D721Med (cell line): ENCODE measurements at regions not wholly inside any gene's neighbourhood (a gene's known extent, or its start where the extent isn't known, plus 50 kb on each side); places are given as distances from the start of the nearest gene placed in this dataset.
"Not testable (repeated sequence)": the region's sequence is repeated elsewhere in the genome, so short reads cannot be mapped to it uniquely, and the experiment has no call there.

Source experiments
- DNase-seq: peaks from one replicate; pipeline ENCODE4 v3.0.0; 2011; ENCODE audit warnings: low spot score; ENCODE audit not compliant: insufficient read length
- FAIRE-seq: peaks from 2 replicates; lab custom pipeline; 2011; peaks lifted over from hg19 to GRCh38; lab: Jason Lieb, UNC
- TF ChIP-seq, protein P1 (sequence below): IDR thresholded peaks from 2 replicates; pipeline ENCODE4 v1.5.1; 2012; ENCODE audit warnings: mild to moderate bottlenecking, control low read depth; ENCODE audit not compliant: insufficient read depth; ENCODE audit errors: missing control alignments

DNA sequence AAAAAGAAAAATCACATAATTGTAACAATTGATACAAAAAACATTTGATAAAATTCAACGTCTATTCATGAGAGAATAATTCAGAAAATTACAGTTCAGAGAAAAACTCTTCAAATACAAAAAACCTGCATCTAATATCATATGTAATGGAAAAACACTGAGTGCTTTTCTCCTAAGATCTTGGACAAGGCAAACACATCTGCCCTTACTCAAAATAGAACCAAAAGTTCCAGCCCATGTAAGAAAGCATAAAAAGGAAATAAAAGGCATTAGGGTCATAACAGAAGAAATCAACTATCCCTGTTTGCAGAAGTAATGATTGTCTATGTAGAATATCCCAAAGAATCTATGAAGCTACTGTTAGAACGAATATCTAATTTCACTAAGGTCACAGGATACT is 721.4 kb downstream of the RFPL4B start:
- TF ChIP-seq, protein P1, sequence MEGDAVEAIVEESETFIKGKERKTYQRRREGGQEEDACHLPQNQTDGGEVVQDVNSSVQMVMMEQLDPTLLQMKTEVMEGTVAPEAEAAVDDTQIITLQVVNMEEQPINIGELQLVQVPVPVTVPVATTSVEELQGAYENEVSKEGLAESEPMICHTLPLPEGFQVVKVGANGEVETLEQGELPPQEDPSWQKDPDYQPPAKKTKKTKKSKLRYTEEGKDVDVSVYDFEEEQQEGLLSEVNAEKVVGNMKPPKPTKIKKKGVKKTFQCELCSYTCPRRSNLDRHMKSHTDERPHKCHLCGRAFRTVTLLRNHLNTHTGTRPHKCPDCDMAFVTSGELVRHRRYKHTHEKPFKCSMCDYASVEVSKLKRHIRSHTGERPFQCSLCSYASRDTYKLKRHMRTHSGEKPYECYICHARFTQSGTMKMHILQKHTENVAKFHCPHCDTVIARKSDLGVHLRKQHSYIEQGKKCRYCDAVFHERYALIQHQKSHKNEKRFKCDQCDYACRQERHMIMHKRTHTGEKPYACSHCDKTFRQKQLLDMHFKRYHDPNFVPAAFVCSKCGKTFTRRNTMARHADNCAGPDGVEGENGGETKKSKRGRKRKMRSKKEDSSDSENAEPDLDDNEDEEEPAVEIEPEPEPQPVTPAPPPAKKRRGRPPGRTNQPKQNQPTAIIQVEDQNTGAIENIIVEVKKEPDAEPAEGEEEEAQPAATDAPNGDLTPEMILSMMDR = no peak
- FAIRE-seq (no peak), DNase-seq (no peak)

DNA sequence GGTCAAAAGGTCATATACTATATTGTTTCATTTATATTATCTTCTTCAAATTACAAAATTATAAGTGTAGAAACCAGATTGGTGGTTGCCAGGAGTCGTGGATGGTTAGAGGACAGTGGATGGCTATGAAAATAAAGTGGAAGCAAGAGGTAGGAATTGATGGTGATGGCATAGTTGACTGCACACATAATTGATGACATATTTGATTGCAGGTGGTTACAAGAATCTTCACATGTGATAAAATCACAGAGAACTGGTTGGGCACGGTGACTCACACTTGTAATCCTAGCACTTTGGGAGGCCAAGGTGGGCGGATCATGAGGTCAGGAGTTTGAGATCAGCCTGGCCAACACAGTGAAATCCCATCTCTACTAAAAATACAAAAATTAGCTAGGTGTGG is 723.6 kb downstream of the RFPL4B start:
- not testable (repeated sequence) for FAIRE-seq, DNase-seq

DNA sequence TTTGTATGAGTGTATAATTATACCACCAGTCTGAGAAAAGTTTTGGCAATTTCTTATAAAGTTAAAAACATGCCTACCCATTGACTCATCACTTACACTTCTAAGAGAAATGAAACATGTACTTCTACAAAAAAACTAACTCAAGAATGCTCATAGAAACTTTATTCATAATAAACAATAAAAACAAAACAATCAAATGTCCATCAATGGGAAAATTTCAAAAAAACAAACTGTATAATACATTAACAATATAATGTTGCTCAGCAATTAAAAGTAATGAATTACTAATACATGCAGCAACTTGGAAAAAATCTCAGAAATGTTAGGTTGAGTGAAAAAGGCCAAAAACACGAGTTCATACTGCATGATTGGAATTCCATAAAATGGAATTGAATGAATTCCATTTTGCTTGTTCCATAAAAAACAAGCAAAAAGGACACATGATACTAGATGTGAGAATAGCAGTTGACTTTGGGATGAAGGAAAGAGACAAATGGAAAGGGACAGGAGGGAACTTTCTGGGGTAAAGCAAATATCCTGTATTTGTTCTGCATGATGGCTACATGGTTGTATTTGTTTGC is 726.6 kb downstream of the RFPL4B start:
- DNase-seq = no peak

DNA sequence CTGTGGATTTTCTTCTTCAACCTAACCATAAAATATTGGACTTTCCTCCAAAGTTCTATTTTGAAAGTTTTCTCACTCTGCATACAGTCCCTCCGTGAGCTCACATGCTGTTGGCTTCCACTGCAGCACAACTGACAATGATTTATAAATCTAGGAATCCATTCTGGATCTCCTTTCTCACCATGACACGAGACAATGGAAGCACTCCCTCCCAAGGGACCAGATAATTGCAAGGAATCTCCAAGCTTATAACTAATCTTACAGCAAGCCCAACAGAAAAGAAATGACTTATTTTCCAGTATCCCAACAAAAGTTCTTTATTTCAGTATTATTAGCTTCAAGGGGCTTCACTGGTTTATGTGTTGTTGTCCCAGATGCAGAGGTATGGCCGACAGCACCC is 729.0 kb downstream of the RFPL4B start:
- FAIRE-seq = no peak
- TF ChIP-seq, protein P1 = no peak
- no peak for DNase-seq

More for the DNA sequence above, 726.6 kb downstream of the RFPL4B start:
- no peak for FAIRE-seq
- TF ChIP-seq, protein P1 = no peak

DNA sequence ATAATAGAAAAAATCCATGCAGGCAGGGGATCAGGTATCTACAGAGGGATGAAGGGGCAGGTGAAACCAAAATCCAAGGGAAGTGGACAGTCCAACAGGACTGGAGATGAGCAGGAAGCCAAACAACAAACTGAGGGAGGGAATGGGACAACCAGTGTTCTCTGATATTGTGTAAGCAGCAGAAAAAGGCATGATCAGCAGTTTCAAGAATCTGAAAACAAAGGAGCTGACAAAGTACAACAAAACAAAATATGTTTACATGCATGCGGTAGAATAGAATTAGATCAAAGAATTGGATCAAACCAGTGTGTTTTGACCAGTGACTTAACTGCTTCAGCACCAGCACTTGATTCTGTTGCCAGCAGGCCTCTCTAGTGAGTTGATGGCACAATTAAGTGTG is 729.7 kb downstream of the RFPL4B start:
- FAIRE-seq = no peak
- TF ChIP-seq, protein P1 = no peak
- DNase-seq = no peak

DNA sequence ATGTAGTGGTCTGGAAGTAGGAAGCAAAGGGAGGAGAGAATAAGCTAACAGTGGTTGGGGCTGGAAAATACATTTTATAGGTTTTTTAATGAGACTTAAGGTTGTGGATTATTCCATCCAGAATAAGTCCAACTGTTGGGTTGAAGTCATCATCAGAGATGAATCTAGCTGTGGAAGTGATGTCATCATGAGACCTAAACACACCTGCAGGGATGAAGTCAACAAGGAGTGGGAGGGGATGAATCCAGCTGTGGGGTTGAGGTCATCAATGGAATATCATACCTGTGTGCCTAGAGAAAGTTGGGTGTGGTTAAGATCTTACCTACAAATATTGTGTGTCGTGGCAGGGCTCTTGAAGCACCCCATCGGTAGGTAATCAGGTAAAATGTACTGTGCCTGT is 730.7 kb downstream of the RFPL4B start:
- FAIRE-seq = no peak
- no peak for DNase-seq
- TF ChIP-seq, protein P1 = no peak

DNA sequence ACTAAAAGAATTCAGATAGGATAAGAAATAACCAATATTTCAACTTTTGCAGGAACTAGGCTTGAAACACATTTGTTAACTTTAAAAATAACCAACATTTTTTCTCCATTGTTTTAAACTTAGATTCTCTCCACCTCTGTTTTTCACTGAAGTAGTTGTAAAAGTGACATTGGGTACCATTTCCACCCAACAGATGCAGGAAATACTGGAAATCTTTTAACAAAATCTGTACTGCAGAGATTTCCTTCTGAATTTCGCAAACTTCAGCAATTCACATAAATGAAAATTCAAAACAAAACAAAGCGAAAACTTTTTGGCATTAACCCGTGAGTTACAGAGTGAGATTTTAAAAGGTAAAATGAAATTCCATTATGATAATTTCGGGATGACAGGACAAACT is 731.7 kb downstream of the RFPL4B start:
- DNase-seq (no peak), FAIRE-seq (no peak)

More for the DNA sequence above, 731.7 kb downstream of the RFPL4B start:
- TF ChIP-seq, protein P1 = no peak
